HepG2 (cell line): ENCODE measurements at regions not wholly inside any gene's neighbourhood (a gene's known extent, or its start where the extent isn't known, plus 50 kb on each side); places are given as distances from the start of the nearest gene placed in this dataset.

Source experiments
- ATAC-seq: fragments of 200-7000 bp; cut with Tn5 transposase; 3 replicates; pipeline ENCODE4 v1.9.1; 2020; ENCODE audit warnings: mild to moderate bottlenecking, moderate library complexity
- BruUV-seq: library from RNA; stranded (reverse); fragments of 400-500 nt; replicated peaks from 2 replicates; lab custom pipeline; 2021; lab: Mats Ljungman, UMichigan
- CTCF ChIA-PET: fragments of 300-600 bp; formaldehyde crosslinking; extraction: SDS; loops from one replicate; lab custom pipeline; 2021; ENCODE audit warnings: low total read pairs, inconsistent platforms, low intra/inter-chr PET ratio; lab: Yijun Ruan, JAX
- POLR2A ChIA-PET: fragments of 350-600 bp; sonication (Branson Sonifier 250); formaldehyde crosslinking; loops from one replicate; lab custom pipeline; 2020; ENCODE audit warnings: antibody characterized with exemption, inconsistent platforms; lab: Yijun Ruan, JAX
- DNase-seq: peaks from one replicate; pipeline ENCODE4 v3.0.0-alpha.2; 2015; ENCODE audit warnings: low spot score
- FAIRE-seq: peaks from 3 replicates; lab custom pipeline; 2011; peaks lifted over from hg19 to GRCh38; lab: Jason Lieb, UNC
- H2AFZ ChIP-seq: one replicate; pipeline ENCODE4 v1.6.1; 2011; ENCODE audit warnings: low read length, inconsistent platforms
- H3K27ac ChIP-seq: fragments of 300-600 bp; 3 replicates; pipeline ENCODE4 v1.8.0; 2011; ENCODE audit warnings: mixed run types, mild to moderate bottlenecking, mixed read lengths, low read length, inconsistent platforms; ENCODE audit not compliant: insufficient read depth; ENCODE audit errors: extremely low read length
- H3K27me3 ChIP-seq, 2 experiments: fragments of 200-600 bp in 1 of 2; 2 replicates in 1 of 2; 3 replicates in 1 of 2; pipeline versions ENCODE4 v1.6.0 to v1.8.0; 2011; ENCODE audit warnings: low read length in 2 of 2, mild to moderate bottlenecking in 2 of 2, moderate library complexity in 2 of 2, inconsistent platforms in 1 of 2; ENCODE audit not compliant: insufficient read depth in 2 of 2, control insufficient read depth in 1 of 2
- H3K36me3 ChIP-seq, 2 experiments: fragments of 200-600 bp in 1 of 2; replicated peaks in 1 of 2; 2 replicates in 1 of 2; 3 replicates in 1 of 2; pipeline versions ENCODE4 v1.5.1 to v1.8.0; 2011; ENCODE audit warnings: low read length in 2 of 2, inconsistent platforms in 1 of 2; ENCODE audit not compliant: insufficient read depth in 2 of 2, control insufficient read depth in 1 of 2
- H3K4me1 ChIP-seq: 2 replicates; pipeline ENCODE4 v1.5.1; 2012; ENCODE audit warnings: low read length, inconsistent platforms; ENCODE audit not compliant: insufficient read depth
- H3K4me2 ChIP-seq: 2 replicates; pipeline ENCODE4 v1.6.0; 2011; ENCODE audit warnings: low read depth, low read length, inconsistent platforms
- H3K4me3 ChIP-seq, 3 experiments: fragments of 200-600 bp in 1 of 3; sonication (generic), shearing (Covaris generic) in 1 of 3; replicated peaks in 1 of 3; 2 replicates each; pipeline ENCODE4 v1.5.1; 2011 to 2016; ENCODE audit warnings: low read length in 3 of 3, inconsistent platforms in 2 of 3, low read depth in 2 of 3, mild to moderate bottlenecking in 2 of 3, control low read depth in 1 of 3, mixed read lengths in 1 of 3; ENCODE audit not compliant: insufficient read depth in 1 of 3
- H3K79me2 ChIP-seq: one replicate; pipeline ENCODE4 v1.6.1; 2011; ENCODE audit warnings: low read length, inconsistent platforms; ENCODE audit not compliant: insufficient read depth
- H3K9ac ChIP-seq: 2 replicates; pipeline ENCODE4 v1.6.0; 2011; ENCODE audit warnings: mild to moderate bottlenecking, low read depth, low read length, inconsistent platforms; ENCODE audit not compliant: insufficient read depth
- H3K9me3 ChIP-seq: 2 replicates; pipeline ENCODE4 v1.5.1; 2012; ENCODE audit warnings: mild to moderate bottlenecking, low read length
- H4K20me1 ChIP-seq: 2 replicates; pipeline ENCODE4 v1.6.0; 2011; ENCODE audit warnings: inconsistent platforms, mild to moderate bottlenecking, low read length, moderate library complexity; ENCODE audit not compliant: insufficient read depth
- FUBP1 ChIP-seq: sonication (generic); formaldehyde crosslinking; IDR thresholded peaks from 2 replicates; pipeline ENCODE4 v1.5.1; 2020; ENCODE audit warnings: missing genetic modification reagents, mild to moderate bottlenecking, borderline replicate concordance
- HOXD1 ChIP-seq: sonication (generic); formaldehyde crosslinking; IDR thresholded peaks from 2 replicates; pipeline ENCODE4 v1.5.0; 2020; ENCODE audit warnings: missing genetic modification reagents
- NBN ChIP-seq: fragments of 450-650 bp; conservative IDR thresholded peaks from 2 replicates; pipeline ENCODE4 v1.6.1; 2017
- NR1H2 ChIP-seq: sonication (generic); formaldehyde crosslinking; IDR thresholded peaks from 2 replicates; pipeline ENCODE4 v1.8.1; 2022; ENCODE audit warnings: low read depth, missing genetic modification reagents, borderline replicate concordance
- RAD51 ChIP-seq: fragments of 450-650 bp; IDR thresholded peaks from 2 replicates; pipeline ENCODE4 v1.6.1; 2016; ENCODE audit warnings: borderline replicate concordance
- SOX6 ChIP-seq, 2 experiments: fragments of 450-650 bp in 1 of 2; sonication (generic) in 1 of 2; formaldehyde crosslinking in 1 of 2; IDR thresholded peaks; 2 replicates each; pipeline versions ENCODE4 v1.4.0 to v1.6.1; 2017 to 2020; ENCODE audit warnings: antibody characterized with exemption in 1 of 2, mild to moderate bottlenecking in 1 of 2, missing genetic modification reagents in 1 of 2
- ZMYM3 ChIP-seq: sonication (generic); formaldehyde crosslinking; IDR thresholded peaks from 2 replicates; pipeline ENCODE4 v1.5.1; 2020; ENCODE audit warnings: mild to moderate bottlenecking, missing genetic modification reagents
- ZNF512B ChIP-seq: sonication (generic); formaldehyde crosslinking; IDR thresholded peaks from 2 replicates; pipeline ENCODE4 v1.5.1; 2020; ENCODE audit warnings: missing genetic modification reagents, mild to moderate bottlenecking, borderline replicate concordance
- ZNF737 ChIP-seq: sonication (generic); formaldehyde crosslinking; IDR thresholded peaks from 2 replicates; pipeline ENCODE4 v1.5.0; 2020; ENCODE audit warnings: missing genetic modification reagents, mild to moderate bottlenecking, borderline replicate concordance
- ZNF784 ChIP-seq: sonication (generic); formaldehyde crosslinking; IDR thresholded peaks from 2 replicates; pipeline ENCODE4 v1.5.1; 2020; ENCODE audit warnings: missing genetic modification reagents, mild to moderate bottlenecking, borderline replicate concordance
- WGBS: methylation state at CpG from one replicate; pipeline ENCODE4 v1.1.6; 2017; ENCODE audit warnings: low lambda C conversion rate; 5-methylcytosine and 5-hydroxymethylcytosine counted together
- in situ Hi-C: cut with HindIII; loops from 2 replicates; pipeline ENCODE4 v1.10.0; 2017; ENCODE audit warnings: low pct_unique_long_range_greater_than_20kb; ENCODE audit not compliant: extremely low pct_ligation_motif_present
- intact Hi-C: fragments of 100-400 bp; cut with micrococcal nuclease; formaldehyde crosslinking; loops from one replicate; pipeline ENCODE4 v1.10.0; 2022; ENCODE audit not compliant: unreplicated experiment

DNA sequence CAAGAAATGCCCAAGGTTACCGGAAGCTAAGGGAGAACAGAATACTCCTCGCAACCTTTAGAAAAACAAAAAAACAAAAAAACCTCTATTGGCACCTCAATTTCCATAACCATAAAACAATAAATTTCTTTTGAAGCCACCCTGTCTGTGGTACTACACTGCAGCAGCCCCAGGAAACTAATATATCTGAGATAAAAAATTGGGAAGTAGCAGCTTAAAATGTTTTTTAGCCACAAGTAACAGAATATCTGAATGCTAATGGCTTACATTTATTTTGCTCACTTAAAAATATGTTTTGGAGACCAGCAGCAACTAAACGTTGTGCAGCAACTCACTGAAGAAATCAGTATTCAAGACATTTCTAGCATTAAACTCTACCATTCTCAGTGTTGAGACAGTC is 969.6 kb downstream of the DNAH5 start:
- DNase-seq (no peak), FAIRE-seq (no peak), ATAC-seq (no peak)
- TF ChIP-seq HOXD1 (CRISPR knock-in tag) (no peak), ZNF784 (CRISPR knock-in tag) (no peak), ZMYM3 (CRISPR knock-in tag) (no peak), NBN (no peak), FUBP1 (CRISPR knock-in tag) (no peak), NR1H2 (CRISPR knock-in tag) (no peak)
- H3K4me2 ChIP-seq, result no peak overlapping the region
- intact Hi-C loops (no loop called here), in situ Hi-C loops (no loop called here)
- no peaks in the 10 kb centered on the region for H4K20me1 ChIP-seq
- no peak overlapping the region for H2AFZ ChIP-seq
- H3K4me1 ChIP-seq, result no peaks in the 10 kb centered on the region
- no peak overlapping the region for H3K9ac ChIP-seq
- 33% methylated on average over 3 of the region's 3 CpGs for WGBS
- no TSS peak for BruUV-seq
- no peak overlapping the region for H3K27ac ChIP-seq
- no peak overlapping the region for H3K4me3 ChIP-seq
- H3K9me3 ChIP-seq, result peaks cover 77% of the 10 kb centered on the region
- no peaks in the 10 kb centered on the region for H3K79me2 ChIP-seq
- no peaks in the 10 kb centered on the region for H3K27me3 ChIP-seq
- no peaks in the 10 kb centered on the region for H3K36me3 ChIP-seq
- CTCF ChIA-PET, result no interaction called here
- POLR2A ChIA-PET, result no interaction called here

- no peak overlapping the region for H2AFZ ChIP-seq
- no peak overlapping the region for H3K27ac ChIP-seq
- in situ Hi-C loops (no loop called here), intact Hi-C loops (no loop called here)
- no peak for ATAC-seq
- no TSS peak for BruUV-seq
- no peaks in the 10 kb centered on the region for H4K20me1 ChIP-seq
- H3K27me3 ChIP-seq, result no peaks in the 10 kb centered on the region
- no peak for FAIRE-seq
- no peaks in the 10 kb centered on the region for H3K4me1 ChIP-seq
- CTCF ChIA-PET, result no interaction called here
- no peak for DNase-seq
- no peaks in the 10 kb centered on the region for H3K79me2 ChIP-seq
- H3K9me3 ChIP-seq, result peaks cover 55% of the 10 kb centered on the region
- H3K4me2 ChIP-seq, result no peak overlapping the region
- no peak overlapping the region for H3K4me3 ChIP-seq
- POLR2A ChIA-PET, result no interaction called here
- H3K9ac ChIP-seq, result no peak overlapping the region
- no peaks in the 10 kb centered on the region for H3K36me3 ChIP-seq
- WGBS, result 40% methylated on average over 4 of the region's 4 CpGs
- TF ChIP-seq SOX6 (IDR thresholded peaks at IDR 0.05), result no peak
- no peak for TF ChIP-seq SOX6 (CRISPR knock-in tag; IDR thresholded peaks at IDR 0.05)
- no peak for TF ChIP-seq ZNF512B
- TF ChIP-seq RAD51, result peak; percentile 57; the same call in 1 of the 2 replicates
- TF ChIP-seq ZNF737 (CRISPR knock-in tag), result no peak
These were observed 978.7 kb downstream of the DNAH5 start for GRCh38 chr5:12965804-12966203.
